Endothelial cell (in vitro differentiated cells): ENCODE measurements at regions not wholly inside any gene's neighbourhood (a gene's known extent, or its start where the extent isn't known, plus 50 kb on each side); places are given as distances from the start of the nearest gene placed in this dataset.

Experiments
- DNase-seq: peaks from one replicate; pipeline ENCODE4 v3.0.0; 2021; ENCODE audit warnings: low spot score
- H3K27ac Mint-ChIP-seq: one replicate; pipeline ENCODE4 v1.8.0; 2021; ENCODE audit warnings: mixed read lengths, inconsistent platforms; ENCODE audit not compliant: unreplicated experiment
- H3K27me3 Mint-ChIP-seq: one replicate; pipeline ENCODE4 v1.8.0; 2021; ENCODE audit warnings: mild to moderate bottlenecking, moderate library complexity, mixed read lengths, inconsistent platforms; ENCODE audit not compliant: unreplicated experiment
- H3K36me3 Mint-ChIP-seq: one replicate; pipeline ENCODE4 v1.8.0; 2021; ENCODE audit warnings: mild to moderate bottlenecking, low read depth, mixed read lengths, inconsistent platforms; ENCODE audit not compliant: unreplicated experiment
- H3K4me1 Mint-ChIP-seq: one replicate; pipeline ENCODE4 v1.8.0; 2021; ENCODE audit warnings: mild to moderate bottlenecking, mixed read lengths, inconsistent platforms; ENCODE audit not compliant: unreplicated experiment
- H3K4me3 Mint-ChIP-seq: one replicate; pipeline ENCODE4 v1.8.0; 2021; ENCODE audit warnings: mild to moderate bottlenecking, mixed read lengths, inconsistent platforms; ENCODE audit not compliant: unreplicated experiment
- H3K9me3 Mint-ChIP-seq: one replicate; pipeline ENCODE4 v1.8.0; 2021; ENCODE audit warnings: mixed read lengths, inconsistent platforms; ENCODE audit not compliant: unreplicated experiment
- TF ChIP-seq, protein P1 (sequence below): fragments of 200-600 bp; sonication (generic); IDR thresholded peaks from one replicate; pipeline ENCODE4 v1.5.0; 2021; ENCODE audit warnings: antibody characterized with exemption; ENCODE audit not compliant: unreplicated experiment

DNA sequence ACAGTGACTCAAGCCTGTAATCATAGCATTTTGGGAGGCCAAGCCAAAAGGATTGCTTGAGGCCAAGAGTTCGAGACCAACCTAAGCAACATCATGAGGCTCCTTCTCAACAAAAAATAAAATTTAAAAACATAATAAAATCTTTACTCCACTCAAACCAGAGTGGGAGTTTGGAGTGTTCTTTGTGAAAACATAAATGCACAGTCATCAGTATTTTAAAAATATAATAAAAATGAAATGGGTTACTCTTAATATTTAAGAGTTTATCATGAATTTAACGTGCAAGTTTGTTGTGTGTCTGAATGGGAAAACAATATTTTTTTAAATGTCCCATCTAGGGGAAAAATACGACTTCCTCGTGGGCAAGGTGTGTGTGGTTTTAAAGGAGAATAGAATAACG is 78.6 kb upstream of the STARD13 start:
- DNase-seq, result no peak
- no peak overlapping the region for H3K4me3 Mint-ChIP-seq
- no peak overlapping the region for H3K27ac Mint-ChIP-seq
- TF ChIP-seq, protein P1, sequence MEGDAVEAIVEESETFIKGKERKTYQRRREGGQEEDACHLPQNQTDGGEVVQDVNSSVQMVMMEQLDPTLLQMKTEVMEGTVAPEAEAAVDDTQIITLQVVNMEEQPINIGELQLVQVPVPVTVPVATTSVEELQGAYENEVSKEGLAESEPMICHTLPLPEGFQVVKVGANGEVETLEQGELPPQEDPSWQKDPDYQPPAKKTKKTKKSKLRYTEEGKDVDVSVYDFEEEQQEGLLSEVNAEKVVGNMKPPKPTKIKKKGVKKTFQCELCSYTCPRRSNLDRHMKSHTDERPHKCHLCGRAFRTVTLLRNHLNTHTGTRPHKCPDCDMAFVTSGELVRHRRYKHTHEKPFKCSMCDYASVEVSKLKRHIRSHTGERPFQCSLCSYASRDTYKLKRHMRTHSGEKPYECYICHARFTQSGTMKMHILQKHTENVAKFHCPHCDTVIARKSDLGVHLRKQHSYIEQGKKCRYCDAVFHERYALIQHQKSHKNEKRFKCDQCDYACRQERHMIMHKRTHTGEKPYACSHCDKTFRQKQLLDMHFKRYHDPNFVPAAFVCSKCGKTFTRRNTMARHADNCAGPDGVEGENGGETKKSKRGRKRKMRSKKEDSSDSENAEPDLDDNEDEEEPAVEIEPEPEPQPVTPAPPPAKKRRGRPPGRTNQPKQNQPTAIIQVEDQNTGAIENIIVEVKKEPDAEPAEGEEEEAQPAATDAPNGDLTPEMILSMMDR, result no peak
- H3K9me3 Mint-ChIP-seq, result no peaks in the 10 kb centered on the region
- peaks cover 10% of the 10 kb centered on the region for H3K4me1 Mint-ChIP-seq
- H3K27me3 Mint-ChIP-seq, result peaks cover 4% of the 10 kb centered on the region
- H3K36me3 Mint-ChIP-seq, result peaks cover 6% of the 10 kb centered on the region

DNA sequence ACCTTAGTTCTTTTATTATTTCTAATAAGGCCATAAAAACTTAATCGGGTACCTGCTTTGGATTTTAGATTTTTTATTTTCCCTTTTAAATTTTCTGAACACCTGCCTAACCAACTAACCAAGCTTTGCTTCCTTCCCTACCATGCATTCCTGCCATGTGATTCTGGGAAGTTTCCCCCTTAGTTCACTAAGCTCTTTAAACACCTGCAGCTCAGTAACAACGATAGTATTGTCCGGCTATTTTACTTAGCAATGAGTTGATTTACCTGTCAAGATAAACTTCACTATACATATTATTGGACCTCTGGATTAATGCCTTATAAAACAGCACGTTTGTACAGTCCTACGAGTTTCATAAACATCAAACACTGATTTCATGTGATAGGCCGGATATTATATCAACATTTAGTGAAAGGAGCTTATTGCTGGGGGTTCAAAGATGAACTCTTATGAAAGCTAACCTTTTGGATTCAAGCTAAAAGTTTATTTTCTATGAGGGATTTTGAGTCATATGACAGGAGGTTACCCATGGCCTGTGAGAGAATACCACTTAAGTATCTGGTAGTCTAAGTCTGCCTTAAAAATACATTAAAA is 81.0 kb upstream of the STARD13 start:
- no peak overlapping the region for H3K4me3 Mint-ChIP-seq
- peaks cover 4% of the 10 kb centered on the region for H3K27me3 Mint-ChIP-seq
- no peaks in the 10 kb centered on the region for H3K36me3 Mint-ChIP-seq
- H3K4me1 Mint-ChIP-seq, result peaks cover 10% of the 10 kb centered on the region
- no peaks in the 10 kb centered on the region for H3K9me3 Mint-ChIP-seq
- TF ChIP-seq, protein P1, result no peak
- no peak for DNase-seq
- no peak overlapping the region for H3K27ac Mint-ChIP-seq

DNA sequence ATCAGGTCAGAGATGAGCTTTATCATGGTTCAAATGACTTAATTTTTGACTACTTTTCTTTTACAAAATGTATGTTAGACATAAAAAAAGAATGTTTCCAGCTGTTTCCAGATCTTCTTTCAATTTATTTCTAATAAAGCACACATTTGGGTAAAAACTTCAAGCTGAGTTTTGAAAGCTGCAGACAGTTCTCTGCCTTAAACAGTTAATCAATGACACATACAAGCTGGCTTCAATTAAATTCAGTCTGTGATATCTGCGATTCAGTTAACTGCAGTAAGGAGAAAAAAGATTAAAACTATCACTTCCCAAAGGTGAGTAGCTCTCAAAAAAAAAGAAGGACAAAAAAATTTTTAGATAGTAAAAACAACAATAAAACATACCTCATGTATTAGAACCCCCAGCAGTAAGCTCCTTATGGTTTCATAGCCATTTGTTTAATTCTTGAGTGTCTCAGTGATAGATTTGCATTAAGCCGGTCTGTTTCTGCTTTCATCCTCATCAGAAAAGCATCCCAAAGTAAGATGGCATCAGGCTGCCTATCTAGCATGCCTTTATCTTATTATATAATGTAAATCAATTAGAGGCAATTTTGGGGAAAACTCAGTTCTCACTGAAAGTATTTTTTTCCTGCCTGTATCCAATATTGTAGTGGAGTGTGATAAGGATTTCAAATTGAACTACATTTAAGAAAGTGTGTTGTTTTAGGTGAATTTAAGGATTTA is 81.8 kb upstream of the STARD13 start:
- H3K27ac Mint-ChIP-seq, result no peak overlapping the region
- no peak overlapping the region for H3K4me3 Mint-ChIP-seq
- TF ChIP-seq, protein P1, result no peak
- peaks cover 4% of the 10 kb centered on the region for H3K27me3 Mint-ChIP-seq
- no peaks in the 10 kb centered on the region for H3K36me3 Mint-ChIP-seq
- no peak for DNase-seq
- no peaks in the 10 kb centered on the region for H3K9me3 Mint-ChIP-seq
- H3K4me1 Mint-ChIP-seq, result peaks cover 10% of the 10 kb centered on the region

DNA sequence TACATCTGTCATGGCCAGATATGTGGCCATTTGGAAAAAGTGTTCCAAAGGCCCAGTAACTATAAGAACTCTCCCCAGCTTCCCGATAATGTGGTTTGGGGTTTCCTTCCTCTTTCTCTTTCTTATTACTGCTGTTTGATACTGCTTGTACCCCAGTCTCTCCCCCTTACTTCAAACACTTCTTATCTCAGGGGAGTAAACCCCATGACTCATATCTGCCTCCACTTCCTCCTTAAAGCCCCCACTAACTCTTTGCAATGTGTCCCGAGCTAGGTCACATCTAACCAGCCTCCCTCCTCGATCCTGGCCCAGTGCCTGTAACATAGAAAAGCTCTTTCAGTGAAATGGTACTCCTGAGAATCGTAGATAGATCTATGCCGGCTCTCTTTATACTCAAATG is 82.4 kb upstream of the STARD13 start:
- H3K27ac Mint-ChIP-seq, result no peak overlapping the region
- no peak overlapping the region for H3K4me3 Mint-ChIP-seq
- H3K4me1 Mint-ChIP-seq, result peaks cover 10% of the 10 kb centered on the region
- TF ChIP-seq, protein P1, result no peak
- H3K9me3 Mint-ChIP-seq, result no peaks in the 10 kb centered on the region
- DNase-seq, result no peak
- H3K36me3 Mint-ChIP-seq, result no peaks in the 10 kb centered on the region
- peaks cover 4% of the 10 kb centered on the region for H3K27me3 Mint-ChIP-seq

DNA sequence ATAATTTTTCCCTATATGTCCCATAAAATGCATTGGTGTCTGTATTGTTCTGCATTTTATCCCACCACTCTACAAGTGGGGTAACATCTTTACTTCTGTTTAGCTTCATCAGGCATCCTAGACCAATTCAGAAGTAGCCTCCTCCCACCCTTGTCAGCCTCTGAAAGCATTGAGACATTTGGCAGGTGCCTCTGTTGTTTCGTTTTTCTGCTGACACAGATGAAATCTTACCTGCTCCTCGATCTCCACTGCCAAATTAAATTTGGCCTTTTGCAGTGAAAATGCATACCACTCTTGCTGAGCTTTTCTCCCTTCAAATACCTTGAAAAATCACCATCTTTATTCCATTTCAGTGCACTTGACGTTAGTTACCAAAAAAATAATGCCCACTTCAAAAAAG is 83.5 kb upstream of the STARD13 start:
- H3K36me3 Mint-ChIP-seq, result no peaks in the 10 kb centered on the region
- H3K27ac Mint-ChIP-seq, result no peak overlapping the region
- peaks cover 2% of the 10 kb centered on the region for H3K27me3 Mint-ChIP-seq
- H3K4me3 Mint-ChIP-seq, result no peak overlapping the region
- no peak for DNase-seq
- no peaks in the 10 kb centered on the region for H3K9me3 Mint-ChIP-seq
- TF ChIP-seq, protein P1, result no peak
- peaks cover 10% of the 10 kb centered on the region for H3K4me1 Mint-ChIP-seq
